Chondrocyte (in vitro differentiated cells): ENCODE measurements at regions not wholly inside any gene's neighbourhood (a gene's known extent, or its start where the extent isn't known, plus 50 kb on each side); places are given as distances from the start of the nearest gene placed in this dataset.

Source experiments
- DNase-seq: peaks from one replicate; pipeline ENCODE4 v3.0.0; 2021; ENCODE audit warnings: mixed read lengths, low spot score
- H3K27ac Mint-ChIP-seq: one replicate; pipeline ENCODE4 v1.8.0; 2021; ENCODE audit warnings: mild to moderate bottlenecking, moderate library complexity, mixed read lengths; ENCODE audit not compliant: unreplicated experiment
- H3K27me3 Mint-ChIP-seq: 2 replicates; pipeline ENCODE4 v1.8.0; 2021; ENCODE audit warnings: low read depth, mixed read lengths
- H3K36me3 Mint-ChIP-seq: 2 replicates; pipeline ENCODE4 v1.8.0; 2021; ENCODE audit warnings: low read depth, mixed read lengths
- H3K4me1 Mint-ChIP-seq: 2 replicates; pipeline ENCODE4 v1.8.0; 2021; ENCODE audit warnings: low read depth, mild to moderate bottlenecking, mixed read lengths
- H3K4me3 Mint-ChIP-seq: one replicate; pipeline ENCODE4 v1.8.0; 2021; ENCODE audit warnings: mild to moderate bottlenecking, moderate library complexity, mixed read lengths; ENCODE audit not compliant: unreplicated experiment
- H3K9me3 Mint-ChIP-seq: 2 replicates; pipeline ENCODE4 v1.8.0; 2021; ENCODE audit warnings: low read depth, mixed read lengths
- CTCF ChIP-seq: fragments of 200-600 bp; sonication (generic); IDR thresholded peaks from 2 replicates; pipeline ENCODE4 v1.5.0; 2021; ENCODE audit warnings: antibody characterized with exemption, mild to moderate bottlenecking, moderate library complexity

GRCh38 chr4:151993521-151993920 lies 232.7 kb upstream of the GATB start:
- Mint-ChIP-seq H3K27me3 (no peaks in the 10 kb centered on the region), H3K4me1 (peaks cover 8% of the 10 kb centered on the region), H3K27ac (no peak overlapping the region), H3K4me3 (no peak overlapping the region), H3K36me3 (no peaks in the 10 kb centered on the region), H3K9me3 (peaks cover 2% of the 10 kb centered on the region)
- DNase-seq: no peak
- TF ChIP-seq CTCF: no peak

GRCh38 chr4:151992332-151993154 lies 231.7 kb upstream of the GATB start:
- peaks cover 8% of the 10 kb centered on the region for H3K4me1 Mint-ChIP-seq
- no peaks in the 10 kb centered on the region for H3K36me3 Mint-ChIP-seq
- no peak overlapping the region for H3K27ac Mint-ChIP-seq
- no peak for DNase-seq
- no peak overlapping the region for H3K4me3 Mint-ChIP-seq
- no peaks in the 10 kb centered on the region for H3K27me3 Mint-ChIP-seq
- no peak for TF ChIP-seq CTCF
- peaks cover 2% of the 10 kb centered on the region for H3K9me3 Mint-ChIP-seq

GRCh38 chr4:151991884-151992167 lies 231.0 kb upstream of the GATB start:
- peaks cover 2% of the 10 kb centered on the region for H3K9me3 Mint-ChIP-seq
- DNase-seq: no peak
- no peaks in the 10 kb centered on the region for H3K27me3 Mint-ChIP-seq
- H3K27ac Mint-ChIP-seq: no peak overlapping the region
- H3K4me1 Mint-ChIP-seq: peaks cover 8% of the 10 kb centered on the region
- no peak for TF ChIP-seq CTCF
- no peak overlapping the region for H3K4me3 Mint-ChIP-seq
- H3K36me3 Mint-ChIP-seq: no peaks in the 10 kb centered on the region

- Mint-ChIP-seq H3K36me3 (no peaks in the 10 kb centered on the region), H3K4me1 (peaks cover 8% of the 10 kb centered on the region), H3K27me3 (peaks cover 2% of the 10 kb centered on the region), H3K9me3 (peaks cover 2% of the 10 kb centered on the region), H3K4me3 (no peak overlapping the region), H3K27ac (no peak overlapping the region)
- no peak for DNase-seq
- TF ChIP-seq CTCF: no peak
These were observed 230.4 kb upstream of the GATB start for GRCh38 chr4:151991001-151991883.

- Mint-ChIP-seq H3K4me3 (no peak overlapping the region), H3K27ac (no peak overlapping the region), H3K9me3 (peaks cover 2% of the 10 kb centered on the region), H3K27me3 (peaks cover 6% of the 10 kb centered on the region), H3K36me3 (no peaks in the 10 kb centered on the region), H3K4me1 (peaks cover 8% of the 10 kb centered on the region)
- TF ChIP-seq CTCF: no peak
- no peak for DNase-seq
These were observed 229.4 kb upstream of the GATB start for GRCh38 chr4:151990201-151990600.
